ENCODE measurements at regions not wholly inside any gene's neighbourhood (a gene's known extent, or its start where the extent isn't known, plus 50 kb on each side); places are given as distances from the start of the nearest gene placed in this dataset.

DNA sequence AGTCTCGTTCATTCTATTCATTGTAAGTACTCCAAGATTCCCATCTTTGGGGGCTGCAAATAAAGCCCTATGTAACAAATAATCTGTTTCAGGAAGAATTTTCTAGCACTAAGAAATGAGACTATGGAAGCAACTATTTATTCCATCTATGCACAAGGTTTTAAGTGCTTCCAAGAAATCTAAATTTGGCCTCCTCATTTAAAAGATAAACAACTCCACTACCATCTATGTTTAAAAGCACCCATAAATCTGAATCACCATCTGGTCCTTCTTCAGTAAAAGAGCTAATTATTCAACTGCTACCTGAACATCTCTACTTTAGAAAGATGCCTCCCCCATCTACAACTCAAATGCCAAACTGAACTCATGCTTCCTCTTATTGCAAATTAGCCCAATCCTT, 547.3 kb upstream of the LRRC4C start:
- TF ChIP-seq, protein P1, sequence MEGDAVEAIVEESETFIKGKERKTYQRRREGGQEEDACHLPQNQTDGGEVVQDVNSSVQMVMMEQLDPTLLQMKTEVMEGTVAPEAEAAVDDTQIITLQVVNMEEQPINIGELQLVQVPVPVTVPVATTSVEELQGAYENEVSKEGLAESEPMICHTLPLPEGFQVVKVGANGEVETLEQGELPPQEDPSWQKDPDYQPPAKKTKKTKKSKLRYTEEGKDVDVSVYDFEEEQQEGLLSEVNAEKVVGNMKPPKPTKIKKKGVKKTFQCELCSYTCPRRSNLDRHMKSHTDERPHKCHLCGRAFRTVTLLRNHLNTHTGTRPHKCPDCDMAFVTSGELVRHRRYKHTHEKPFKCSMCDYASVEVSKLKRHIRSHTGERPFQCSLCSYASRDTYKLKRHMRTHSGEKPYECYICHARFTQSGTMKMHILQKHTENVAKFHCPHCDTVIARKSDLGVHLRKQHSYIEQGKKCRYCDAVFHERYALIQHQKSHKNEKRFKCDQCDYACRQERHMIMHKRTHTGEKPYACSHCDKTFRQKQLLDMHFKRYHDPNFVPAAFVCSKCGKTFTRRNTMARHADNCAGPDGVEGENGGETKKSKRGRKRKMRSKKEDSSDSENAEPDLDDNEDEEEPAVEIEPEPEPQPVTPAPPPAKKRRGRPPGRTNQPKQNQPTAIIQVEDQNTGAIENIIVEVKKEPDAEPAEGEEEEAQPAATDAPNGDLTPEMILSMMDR (IDR thresholded peaks at IDR 0.05; ENCODE audit: low read depth, low read length), result no peak

DNA sequence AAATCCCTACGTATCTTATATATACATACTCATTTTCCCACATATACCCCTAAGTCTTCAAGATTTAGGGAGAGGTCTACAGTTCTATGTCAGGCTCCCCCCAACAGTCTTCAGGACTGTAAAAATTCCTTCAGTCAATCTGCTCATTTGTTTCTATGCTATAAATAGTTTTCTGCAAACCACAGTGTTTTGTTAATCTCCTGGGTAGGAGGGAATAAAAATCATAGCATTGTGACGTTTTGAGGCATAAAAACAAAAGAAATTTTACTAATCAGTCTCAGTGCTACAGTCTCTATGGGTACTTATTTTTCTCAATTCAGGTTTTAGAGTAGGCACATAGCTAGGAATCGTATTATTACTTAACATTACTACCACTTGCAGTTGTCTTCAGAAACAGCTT, 552.8 kb upstream of the LRRC4C start:
- Histone ChIP-seq H3K4me1 (ENCODE audit: low read depth) (no peaks in the 10 kb centered on the region), H3K27ac (no peak overlapping the region), H3K36me3 (no peaks in the 10 kb centered on the region), H3K4me3 (no peak overlapping the region), H3K27me3 (no peaks in the 10 kb centered on the region), H3K9me3 (ENCODE audit: low read depth) (no peaks in the 10 kb centered on the region)
- TF ChIP-seq, protein P1 (IDR thresholded peaks at IDR 0.05; ENCODE audit: low read depth, low read length), result no peak
- no peak for DNase-seq (ENCODE audit: low read depth in 1 of 2, low spot score in 1 of 2)

More for the DNA sequence above, 547.3 kb upstream of the LRRC4C start:
- Histone ChIP-seq H3K27me3 (no peaks in the 10 kb centered on the region), H3K36me3 (no peaks in the 10 kb centered on the region), H3K4me3 (no peak overlapping the region), H3K27ac (no peak overlapping the region), H3K4me1 (ENCODE audit: low read depth) (no peaks in the 10 kb centered on the region), H3K9me3 (ENCODE audit: low read depth) (no peaks in the 10 kb centered on the region)
- no peak for DNase-seq (ENCODE audit: low read depth in 1 of 2, low spot score in 1 of 2)

DNA sequence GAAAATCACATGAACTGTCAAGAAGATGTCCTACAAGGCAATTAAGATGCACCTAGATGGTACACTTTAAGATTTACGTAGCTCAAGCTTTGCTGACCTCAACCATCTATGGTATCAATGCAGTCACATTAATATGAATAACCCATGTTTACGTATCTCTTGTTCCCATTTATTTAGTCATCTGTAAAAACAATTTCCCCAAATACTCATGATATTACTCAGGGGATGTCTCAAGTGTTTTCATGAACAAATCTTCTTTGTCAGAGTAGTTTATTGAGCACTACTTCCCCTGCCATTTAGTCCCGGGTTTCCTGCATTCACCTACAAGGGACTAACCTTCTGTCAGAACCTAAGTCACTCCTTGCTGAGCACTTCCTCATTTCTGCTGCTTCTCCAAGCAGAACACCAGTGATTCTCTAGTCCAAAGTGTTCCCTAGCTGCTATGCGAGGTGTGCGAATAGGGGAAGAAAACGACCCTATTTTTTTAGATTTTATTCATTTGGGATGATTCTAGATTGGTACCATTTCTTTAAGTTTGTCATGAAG, 554.3 kb upstream of the LRRC4C start:
- no peaks in the 10 kb centered on the region for H3K36me3 ChIP-seq
- H3K4me1 ChIP-seq (ENCODE audit: low read depth), result no peaks in the 10 kb centered on the region
- H3K4me3 ChIP-seq, result no peak overlapping the region
- H3K27ac ChIP-seq, result no peak overlapping the region
- no peaks in the 10 kb centered on the region for H3K27me3 ChIP-seq
- TF ChIP-seq, protein P1 (IDR thresholded peaks at IDR 0.05; ENCODE audit: low read depth, low read length), result no peak
- DNase-seq (ENCODE audit: low read depth in 1 of 2, low spot score in 1 of 2), result no peak
- no peaks in the 10 kb centered on the region for H3K9me3 ChIP-seq (ENCODE audit: low read depth)

DNA sequence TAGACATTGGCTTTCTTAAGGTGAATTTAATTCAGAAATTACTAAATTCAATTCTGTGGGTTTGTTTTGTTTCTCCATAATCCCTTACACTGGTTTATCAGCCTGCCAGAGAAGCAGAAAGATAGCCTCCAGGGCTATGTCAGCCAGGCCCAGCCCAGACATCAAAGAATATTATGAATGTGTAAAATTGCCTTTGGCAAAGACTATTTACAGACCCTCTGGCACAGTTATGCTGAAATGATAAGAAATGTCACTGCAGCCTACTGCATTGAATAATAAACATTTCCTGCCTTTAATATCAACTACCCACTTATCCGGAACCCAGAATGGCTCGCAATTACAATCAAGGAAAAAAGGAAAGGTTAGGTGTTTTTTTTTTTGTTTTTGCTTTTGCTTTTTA, 562.5 kb upstream of the LRRC4C start:
- no peaks in the 10 kb centered on the region for H3K9me3 ChIP-seq (ENCODE audit: low read depth)
- H3K27me3 ChIP-seq, result no peaks in the 10 kb centered on the region
- H3K4me1 ChIP-seq (ENCODE audit: low read depth), result peaks cover 4% of the 10 kb centered on the region
- H3K4me3 ChIP-seq, result no peak overlapping the region
- TF ChIP-seq, protein P1 (IDR thresholded peaks at IDR 0.05; ENCODE audit: low read depth, low read length), result no peak
- no peaks in the 10 kb centered on the region for H3K36me3 ChIP-seq
- no peak for DNase-seq (ENCODE audit: low read depth in 1 of 2, low spot score in 1 of 2)
- no peak overlapping the region for H3K27ac ChIP-seq

DNA sequence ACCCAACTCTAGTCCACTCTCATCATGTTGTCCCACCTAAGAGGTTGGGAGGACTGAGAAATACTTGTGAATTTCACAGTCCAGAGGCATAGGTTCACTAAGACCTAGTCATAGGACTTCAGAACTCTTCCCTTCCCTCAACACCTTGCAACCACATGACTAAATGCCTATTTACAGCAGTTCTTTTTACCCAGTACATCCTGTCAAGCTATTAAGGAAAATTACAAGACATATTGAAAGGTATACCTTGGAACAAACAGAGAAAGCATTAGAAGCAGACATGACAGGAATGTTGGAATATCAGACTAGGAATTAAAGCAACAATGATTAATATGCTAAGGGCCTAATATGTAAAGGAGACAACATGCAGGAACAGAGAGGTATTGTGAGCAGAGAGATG, 563.8 kb upstream of the LRRC4C start:
- no peaks in the 10 kb centered on the region for H3K27me3 ChIP-seq
- H3K4me1 ChIP-seq (ENCODE audit: low read depth), result peaks cover 4% of the 10 kb centered on the region
- H3K36me3 ChIP-seq, result no peaks in the 10 kb centered on the region
- H3K4me3 ChIP-seq, result no peak overlapping the region
- TF ChIP-seq, protein P1 (IDR thresholded peaks at IDR 0.05; ENCODE audit: low read depth, low read length), result no peak
- no peak overlapping the region for H3K27ac ChIP-seq
- no peaks in the 10 kb centered on the region for H3K9me3 ChIP-seq (ENCODE audit: low read depth)
- DNase-seq (ENCODE audit: low read depth in 1 of 2, low spot score in 1 of 2), result no peak

All from cardiac muscle cell (in vitro differentiated cells and primary cell).